ENCODE measurements at regions not wholly inside any gene's neighbourhood (a gene's known extent, or its start where the extent isn't known, plus 50 kb on each side); places are given as distances from the start of the nearest gene placed in this dataset.
"Not testable (repeated sequence)": the region's sequence is repeated elsewhere in the genome, so short reads cannot be mapped to it uniquely, and the experiment has no call there.

DNA sequence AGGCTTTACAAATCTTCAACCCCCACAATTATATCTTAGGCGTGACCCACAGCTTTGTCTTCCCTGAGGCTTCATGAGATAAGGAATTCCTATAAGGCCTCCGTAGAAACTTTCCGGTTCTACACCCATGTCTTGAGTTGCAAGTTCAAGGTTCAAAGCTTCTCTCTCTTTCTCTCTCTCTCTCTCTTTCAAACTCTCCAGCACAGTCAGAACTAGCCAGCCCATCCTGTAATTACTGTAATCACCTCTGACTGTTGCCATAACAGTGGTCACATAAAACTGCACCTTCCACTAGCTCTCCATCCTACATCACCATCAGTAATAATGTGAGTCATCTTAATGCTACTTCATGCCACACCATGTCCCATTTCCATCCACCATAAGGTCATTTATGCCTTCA, 90.0 kb upstream of the NFASC start:
- DNase-seq (ENCODE audit: low read depth, low spot score), result no peak

DNA sequence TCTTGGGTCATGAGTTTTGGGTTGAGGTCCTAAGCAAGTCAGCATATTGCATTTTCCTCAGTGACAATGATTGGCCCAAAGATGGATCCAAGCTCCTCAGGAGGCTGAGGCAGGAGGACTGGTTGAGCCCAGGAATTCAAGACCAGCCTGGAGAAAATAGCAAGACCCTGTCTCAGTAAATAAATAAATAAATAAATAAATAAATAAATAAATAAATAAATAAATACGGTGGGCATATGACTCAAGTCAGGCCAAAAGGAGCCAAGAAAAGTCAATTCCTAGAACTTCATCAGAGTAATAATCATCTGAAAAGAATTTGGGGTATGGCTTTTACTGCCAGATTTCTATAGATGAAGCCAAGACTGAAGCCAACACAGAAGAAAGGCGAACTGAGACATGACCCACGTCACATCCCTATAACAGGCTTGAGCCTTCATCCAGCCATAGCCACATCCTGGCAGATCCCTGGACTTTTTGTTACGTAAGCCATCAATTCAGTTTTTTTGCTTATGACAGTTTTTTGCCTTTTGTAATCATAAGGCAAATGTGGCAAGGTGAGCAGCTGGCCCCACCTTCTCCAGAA, 88.5 kb upstream of the NFASC start:
- no peak for DNase-seq (ENCODE audit: low read depth, low spot score)

DNA sequence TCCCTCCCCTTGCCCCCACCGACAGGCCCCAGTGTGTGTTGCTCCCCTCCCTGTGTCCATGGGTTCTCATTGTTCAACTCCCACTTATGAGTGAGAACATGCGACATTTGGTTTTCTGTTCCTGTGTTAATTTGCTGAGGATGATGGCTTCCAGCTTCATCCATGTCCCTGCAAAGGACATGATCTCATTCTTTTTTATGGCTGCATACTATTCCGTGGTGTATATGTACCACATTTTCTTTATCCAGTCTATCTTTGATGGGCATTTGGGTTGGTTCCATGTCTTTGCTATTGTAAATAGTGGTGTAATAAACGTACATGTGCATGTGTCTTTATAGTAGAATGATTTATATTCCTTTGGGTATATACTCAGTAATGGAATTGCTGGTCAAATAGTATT, 85.6 kb upstream of the NFASC start:
- DNase-seq (ENCODE audit: low read depth, low spot score), result not testable (repeated sequence)

DNA sequence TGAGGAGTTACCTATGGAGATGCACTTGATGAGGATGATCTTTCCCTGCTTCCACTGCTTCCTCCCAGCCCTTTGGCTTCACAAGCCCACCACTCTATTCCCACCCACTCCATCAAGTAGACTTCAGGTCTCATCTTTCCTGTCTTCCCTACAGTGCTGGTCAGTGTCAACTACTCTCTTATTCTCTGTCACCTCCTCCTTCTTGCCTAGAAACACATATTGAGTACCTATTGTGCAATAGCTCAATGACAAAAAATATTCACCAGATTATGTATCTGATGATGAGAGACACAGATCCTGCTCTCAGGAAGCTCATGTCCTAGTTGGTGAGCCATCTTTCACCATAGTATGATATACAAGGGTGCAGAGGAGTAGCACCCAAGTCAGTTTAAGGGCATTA, 82.2 kb upstream of the NFASC start:
- DNase-seq (ENCODE audit: low read depth, low spot score), result no peak

DNA sequence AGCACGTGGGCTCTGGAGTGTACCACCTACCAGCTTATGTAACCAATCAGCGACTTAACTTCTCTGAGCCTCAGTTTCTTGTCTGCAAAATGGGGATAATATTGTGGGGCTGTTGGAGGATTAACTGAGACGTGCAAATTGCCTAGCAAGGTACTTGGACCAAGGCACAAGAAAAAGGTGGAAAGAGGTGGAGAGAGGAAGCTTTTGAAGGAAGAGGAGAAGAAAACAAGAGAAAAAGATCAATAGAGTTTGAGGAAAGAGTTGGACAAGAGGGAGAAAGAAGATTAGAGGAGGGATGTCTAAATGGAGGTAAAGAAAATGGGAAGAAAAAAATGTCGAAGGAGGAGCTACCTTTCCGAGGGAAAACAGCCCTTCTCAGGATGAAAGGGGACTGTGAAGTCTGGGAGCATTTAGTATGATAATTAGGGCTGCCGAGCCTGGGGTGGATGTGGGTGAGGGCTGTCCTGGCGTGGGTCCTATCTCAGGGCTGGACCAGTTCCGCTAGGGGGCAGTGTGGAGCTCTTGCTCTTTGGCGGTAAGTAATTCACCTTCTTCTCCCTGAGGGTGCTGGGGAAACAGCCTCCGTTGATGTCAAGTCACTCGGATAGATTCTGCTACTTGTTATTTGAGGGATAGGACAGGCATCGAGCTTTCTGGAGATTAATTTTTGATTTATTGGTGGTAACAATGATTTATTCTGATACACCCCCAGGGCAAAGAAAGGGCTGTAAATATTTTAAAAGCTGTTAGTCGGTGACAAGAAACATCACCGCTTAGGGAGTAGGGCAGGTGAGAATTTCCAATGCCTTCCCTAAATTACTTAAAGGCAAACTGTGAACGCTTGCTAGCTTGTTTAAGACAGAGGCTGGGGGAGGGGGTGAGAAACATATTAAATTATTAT, 79.0 kb upstream of the NFASC start:
- DNase-seq (ENCODE audit: low read depth, low spot score), result peak; percentile 20

DNA sequence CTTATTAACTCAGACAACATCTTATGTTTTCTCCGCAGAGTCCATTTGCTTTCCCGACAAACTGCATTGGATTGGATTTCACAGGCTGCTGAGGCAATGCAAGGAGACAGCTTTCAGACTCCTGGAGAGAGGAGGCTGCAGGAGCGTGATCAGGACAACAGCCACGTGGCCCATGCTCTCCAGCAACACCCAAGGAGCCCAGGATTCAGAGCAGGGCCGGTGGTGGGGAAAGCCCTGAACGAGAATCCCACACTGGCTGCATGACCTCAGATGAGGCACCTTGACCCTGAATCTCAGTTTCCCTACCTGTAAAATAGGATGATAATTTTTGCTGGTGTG, 78.3 kb upstream of the NFASC start:
- no peak for DNase-seq (ENCODE audit: low read depth, low spot score)

DNA sequence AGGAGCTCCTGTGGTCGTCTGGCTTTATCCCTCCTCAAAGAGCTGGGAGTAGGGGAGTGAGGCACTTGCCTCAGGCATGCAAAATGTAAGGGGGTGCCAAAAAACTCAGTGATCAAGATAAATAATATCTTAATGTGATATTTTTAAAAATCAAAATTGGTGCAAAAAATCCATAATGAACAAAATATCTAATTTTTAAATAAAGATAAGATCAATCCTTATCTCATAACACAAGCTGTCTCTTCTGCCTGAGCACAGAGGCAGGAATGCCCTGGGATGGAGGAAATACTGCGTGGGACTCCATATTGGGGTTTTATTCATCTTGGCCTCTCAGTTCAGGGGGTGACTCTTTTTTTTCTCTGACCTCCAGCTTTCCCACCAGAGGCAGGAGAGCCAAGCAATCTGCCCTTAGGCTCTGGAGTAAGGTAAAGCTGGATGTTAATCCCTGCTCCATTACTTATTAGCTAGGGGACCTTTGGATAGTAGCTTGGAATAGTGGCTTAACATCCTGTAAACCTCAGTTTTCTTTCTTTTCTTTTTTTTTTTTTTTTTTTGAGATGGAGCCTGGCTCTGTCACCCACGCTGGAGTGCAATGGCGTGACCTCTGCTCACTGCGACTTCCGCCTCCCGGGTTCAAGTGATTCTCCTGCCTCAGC, 77.3 kb upstream of the NFASC start:
- no peak for DNase-seq (ENCODE audit: low read depth, low spot score)

DNA sequence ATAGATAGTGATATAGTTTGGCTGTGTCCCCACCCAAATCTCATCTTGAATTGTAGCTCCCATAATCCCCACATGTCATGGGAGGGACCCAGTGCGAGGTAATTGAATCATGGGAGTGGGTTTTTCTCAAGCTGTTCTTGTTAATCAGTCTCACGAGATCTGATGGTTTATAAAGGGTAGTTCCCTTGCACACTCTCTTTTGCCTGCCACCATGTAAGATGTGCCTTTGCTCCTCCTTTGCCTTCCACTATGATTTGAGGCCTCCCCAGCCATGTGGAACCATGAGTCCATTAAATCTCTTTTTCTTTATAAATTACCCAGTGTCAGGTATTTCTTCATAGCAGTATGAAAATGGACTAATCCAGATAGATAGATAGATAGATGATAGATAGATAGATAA, 73.8 kb upstream of the NFASC start:
- not testable (repeated sequence) for DNase-seq (ENCODE audit: low read depth, low spot score)

DNA sequence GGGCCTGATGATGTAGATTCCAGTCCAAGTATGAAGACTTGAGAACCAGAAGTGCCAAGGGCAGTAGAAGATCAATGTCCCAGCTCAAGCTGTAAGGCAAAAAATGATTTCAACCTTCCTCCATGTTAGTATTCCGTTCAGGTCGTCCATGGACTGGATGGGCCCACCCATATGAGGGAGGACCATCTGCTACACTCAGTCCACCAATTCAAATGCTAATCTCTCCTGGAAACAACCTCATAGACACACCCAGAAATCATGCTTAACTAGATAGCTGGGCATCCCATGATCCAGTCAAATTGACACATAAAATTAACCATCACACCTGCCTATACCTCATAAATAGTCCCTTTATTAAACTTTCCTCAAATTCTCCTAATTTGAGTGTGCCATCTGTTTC, 73.3 kb upstream of the NFASC start:
- DNase-seq (ENCODE audit: low read depth, low spot score), result no peak

DNA sequence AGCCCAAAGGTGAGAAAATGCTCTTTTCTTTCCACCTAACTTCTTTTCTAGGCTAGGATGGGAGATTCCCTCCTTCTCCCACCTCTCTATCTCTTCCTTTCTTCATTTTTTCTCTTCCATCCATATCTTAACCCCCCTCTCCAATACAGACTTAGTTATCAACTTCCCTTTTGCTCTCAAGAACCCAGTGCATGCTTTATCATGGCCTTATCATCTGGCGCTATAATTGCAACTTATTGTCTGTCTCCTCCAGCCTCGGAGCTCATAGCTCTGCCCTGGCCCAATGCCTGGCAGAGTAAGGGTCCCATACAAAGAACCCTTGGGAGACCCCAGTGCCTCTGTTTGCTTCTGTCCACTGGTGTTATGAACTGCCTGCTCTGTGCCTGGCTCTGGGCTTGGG, 71.0 kb upstream of the NFASC start:
- DNase-seq (ENCODE audit: low read depth, low spot score), result no peak

DNA sequence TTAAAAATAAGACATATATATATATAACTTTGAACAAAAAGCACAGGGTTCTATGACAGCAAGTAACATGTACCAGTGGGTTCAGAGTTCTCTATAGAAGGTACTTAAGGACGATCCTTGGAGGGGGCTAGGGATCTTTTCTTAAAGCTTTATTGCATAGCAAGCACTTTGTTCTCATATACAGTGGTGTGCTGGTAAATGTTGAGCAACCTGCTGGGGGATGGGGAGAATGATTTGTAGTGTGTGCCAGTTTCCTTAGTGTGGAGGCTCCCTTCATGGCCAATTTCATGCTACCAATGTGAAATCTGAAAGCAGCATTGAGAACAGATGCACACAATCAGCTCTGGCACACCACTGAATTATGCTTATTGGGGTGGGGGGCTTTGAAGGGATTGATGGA, 69.5 kb upstream of the NFASC start:
- no peak for DNase-seq (ENCODE audit: low read depth, low spot score)

DNA sequence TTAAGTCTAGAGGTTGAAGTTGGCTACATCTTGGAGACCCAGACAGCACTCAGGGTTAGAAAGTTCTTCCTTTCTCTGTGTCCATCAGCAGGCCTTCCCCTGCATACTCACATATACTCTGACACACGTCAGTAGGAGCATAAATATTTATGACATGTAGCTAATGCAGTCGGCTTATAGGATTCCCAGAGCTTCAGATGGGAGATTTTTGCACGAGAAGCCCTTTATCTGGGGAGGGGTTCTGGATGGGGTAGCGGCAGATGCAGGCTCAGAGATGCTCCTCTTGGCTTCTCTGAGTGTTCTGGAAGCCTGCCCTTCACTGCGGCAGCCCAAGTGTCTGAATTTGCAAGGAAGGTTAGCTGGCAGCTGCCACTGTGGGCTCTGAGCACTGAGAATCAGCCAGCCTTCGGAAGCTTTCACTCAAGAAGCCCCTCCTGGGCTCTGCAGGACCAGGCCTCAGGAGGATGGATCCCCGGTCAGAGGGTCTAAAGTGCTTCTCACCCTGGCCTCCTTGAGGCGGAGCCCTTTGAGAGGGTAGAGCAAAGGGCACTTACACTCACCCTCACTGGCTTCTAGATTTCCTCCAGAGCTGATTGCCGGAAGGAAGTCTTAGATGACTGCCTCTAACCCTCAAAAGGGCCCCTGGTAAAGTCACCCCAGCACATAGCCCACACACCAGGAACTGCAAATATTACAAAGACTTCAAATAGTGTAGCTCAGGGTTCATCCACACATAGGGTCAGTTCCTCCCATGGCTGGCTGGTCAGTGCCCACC, 68.1 kb upstream of the NFASC start:
- DNase-seq (ENCODE audit: low read depth, low spot score), result no peak

DNA sequence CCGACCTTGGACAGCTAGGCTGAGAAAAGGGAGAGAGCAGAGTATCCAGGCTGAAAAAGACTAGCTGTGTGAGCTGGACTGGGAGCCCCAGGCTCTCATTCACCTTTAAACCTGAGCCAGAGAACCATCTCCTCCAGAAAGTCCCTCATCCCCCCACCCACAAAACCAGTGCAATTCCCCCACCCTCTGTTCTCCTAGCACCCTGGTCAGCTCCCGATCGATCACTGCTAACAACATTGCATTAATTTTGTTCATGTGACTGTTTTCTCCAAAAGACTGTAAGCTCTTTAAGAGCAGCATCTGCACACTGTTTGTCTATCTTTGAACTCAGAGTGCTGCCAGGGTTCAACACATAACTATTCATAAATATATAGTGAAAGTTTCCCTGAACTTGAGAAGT, 67.1 kb upstream of the NFASC start:
- no peak for DNase-seq (ENCODE audit: low read depth, low spot score)

DNA sequence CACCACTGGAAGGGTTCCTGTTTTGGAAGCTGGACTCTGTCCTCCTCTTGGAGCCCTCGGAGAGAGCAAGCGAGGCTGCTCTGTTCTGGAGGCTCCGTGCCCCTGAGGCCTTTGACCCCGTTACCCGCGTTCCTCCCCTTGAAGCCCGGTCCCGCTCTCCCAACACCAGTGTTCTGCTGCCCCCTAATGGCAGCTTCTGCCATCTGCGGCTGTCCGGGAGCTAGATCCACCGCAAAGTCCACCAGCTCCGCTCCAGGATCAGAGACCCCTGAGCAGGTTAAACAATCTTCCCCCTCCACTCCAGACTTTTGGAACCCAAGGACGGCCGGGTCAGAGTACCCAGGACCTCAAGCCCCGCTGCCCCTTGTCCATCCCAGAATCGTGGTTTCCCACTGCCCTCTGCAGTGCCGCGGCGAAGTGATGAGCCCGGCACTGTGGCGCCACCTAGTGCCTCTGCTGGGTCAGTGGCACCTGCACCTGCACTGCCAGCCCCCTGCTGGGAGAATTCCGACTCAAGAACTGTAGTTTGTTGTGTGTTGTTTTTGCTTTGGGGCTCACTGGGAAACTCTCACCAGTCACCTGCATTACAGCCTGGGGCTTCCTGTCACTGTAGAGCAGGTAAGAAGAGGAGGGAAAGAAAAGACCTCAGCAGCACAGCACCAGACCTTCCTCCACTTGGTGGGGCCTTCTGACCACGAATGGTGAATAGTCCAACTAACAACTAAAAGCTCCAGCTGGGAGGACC, 63.5 kb upstream of the NFASC start:
- DNase-seq (ENCODE audit: low read depth, low spot score), result peak; percentile 22

DNA sequence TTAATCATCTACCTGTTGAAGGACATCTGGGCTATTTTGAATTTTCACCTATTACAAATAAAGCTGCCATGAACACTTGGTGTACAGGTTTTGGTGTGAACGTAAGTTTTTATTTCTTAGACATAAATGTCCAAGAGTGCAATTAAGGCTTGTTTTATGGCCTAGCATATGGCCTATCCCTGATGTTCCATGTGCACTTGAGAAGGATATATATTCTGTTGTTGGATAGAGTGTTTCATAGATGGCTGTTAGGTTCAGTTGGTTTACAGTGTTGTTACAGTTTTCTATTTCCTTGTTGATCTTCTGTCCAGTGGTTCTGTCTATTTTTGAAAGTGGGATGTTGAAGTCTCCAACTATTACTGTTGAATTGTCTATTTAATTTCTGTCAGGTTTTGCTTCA, 61.2 kb upstream of the NFASC start:
- no peak for DNase-seq (ENCODE audit: low read depth, low spot score)

DNA sequence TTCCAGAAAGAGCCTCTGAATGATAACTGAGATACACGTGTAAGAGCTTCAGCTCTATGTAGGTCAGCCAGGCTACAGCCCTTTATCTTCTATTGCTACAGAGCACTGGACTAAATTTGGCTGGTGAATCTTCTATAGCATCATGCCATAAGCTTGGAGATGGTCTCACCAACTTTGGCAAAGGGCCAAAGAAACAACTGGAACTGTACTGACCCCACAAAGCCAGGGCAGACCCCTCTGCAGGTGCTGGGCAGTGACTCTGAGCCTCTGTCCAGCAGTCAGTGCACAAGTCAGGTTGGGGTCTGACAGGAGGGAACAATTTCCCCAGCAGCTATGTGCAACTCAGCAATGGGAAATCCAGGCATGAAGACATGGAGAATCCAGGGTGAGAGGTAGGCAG, 57.8 kb upstream of the NFASC start:
- DNase-seq (ENCODE audit: low read depth, low spot score), result no peak

DNA sequence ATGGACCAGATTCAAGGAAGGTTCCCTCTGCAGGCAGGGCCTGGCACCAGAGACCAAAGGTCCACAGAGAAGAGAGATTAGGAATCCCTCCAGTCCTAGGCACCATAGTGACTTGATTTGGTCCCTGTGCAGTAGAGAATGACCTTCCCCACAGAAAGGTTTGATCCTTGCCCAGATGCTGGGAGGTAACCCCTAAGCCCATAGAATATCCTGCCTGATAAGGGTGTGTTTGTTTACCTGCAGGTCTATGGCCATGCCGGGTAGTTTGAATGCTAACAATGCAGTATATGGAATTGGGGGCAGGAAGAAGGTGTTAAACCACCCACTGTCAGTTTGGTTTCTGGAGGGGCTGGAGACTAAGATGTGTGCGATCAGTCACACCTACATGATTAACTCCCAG, 57.1 kb upstream of the NFASC start:
- no peak for DNase-seq (ENCODE audit: low read depth, low spot score)

DNA sequence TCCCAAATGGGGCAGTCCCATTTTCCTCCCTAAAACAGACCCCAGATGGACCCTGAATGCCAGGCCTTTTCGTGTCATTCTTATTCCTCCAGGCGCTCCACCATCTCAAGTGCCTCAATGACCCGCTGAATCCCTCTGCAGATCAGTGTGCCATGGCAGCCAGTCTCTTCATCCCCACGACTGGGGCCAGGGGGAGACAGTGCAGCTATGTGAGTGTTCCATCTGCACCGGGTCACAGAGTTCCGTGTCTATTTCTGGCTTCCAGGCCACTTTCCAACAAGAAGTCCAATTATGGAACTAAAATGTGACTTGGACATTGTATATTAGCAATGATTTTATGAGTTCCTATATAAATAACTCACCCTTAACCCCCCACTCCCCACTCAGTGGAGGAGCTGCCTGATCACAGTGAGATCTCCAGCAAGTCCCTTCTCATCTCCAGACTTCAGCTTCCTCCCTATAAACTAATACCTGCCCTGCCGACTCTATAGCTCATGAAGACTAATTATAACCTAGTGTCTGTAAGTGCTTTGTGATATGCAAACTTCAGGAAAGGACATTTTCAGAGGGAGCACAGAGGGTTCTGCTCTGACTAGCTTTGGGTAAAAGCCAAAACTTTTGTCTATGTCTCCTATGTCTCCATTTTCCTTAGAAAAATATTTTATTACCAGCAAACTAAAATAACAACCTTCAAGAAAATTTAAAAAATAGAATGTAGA, 56.3 kb upstream of the NFASC start:
- DNase-seq (ENCODE audit: low read depth, low spot score), result no peak

DNA sequence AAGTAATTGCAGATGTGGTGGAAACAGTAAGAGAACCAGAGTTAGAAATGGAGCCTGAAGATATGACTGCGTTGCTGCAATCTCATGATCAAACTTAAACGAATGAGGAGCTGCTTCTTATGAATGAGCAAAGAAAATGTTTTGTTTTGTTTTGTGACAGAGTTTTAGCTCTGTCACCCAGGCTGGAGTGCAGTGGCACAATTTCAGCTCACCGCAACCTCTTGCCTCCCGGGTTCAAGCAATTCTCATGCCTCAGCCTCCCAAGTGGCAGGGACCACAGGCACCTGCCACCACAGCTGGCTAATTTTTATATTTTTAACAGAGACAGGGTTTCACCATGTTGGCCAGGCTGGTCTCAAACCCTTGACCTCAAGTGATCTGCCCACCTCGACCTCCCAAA, 53.3 kb upstream of the NFASC start:
- DNase-seq (ENCODE audit: low read depth, low spot score), result no peak

DNA sequence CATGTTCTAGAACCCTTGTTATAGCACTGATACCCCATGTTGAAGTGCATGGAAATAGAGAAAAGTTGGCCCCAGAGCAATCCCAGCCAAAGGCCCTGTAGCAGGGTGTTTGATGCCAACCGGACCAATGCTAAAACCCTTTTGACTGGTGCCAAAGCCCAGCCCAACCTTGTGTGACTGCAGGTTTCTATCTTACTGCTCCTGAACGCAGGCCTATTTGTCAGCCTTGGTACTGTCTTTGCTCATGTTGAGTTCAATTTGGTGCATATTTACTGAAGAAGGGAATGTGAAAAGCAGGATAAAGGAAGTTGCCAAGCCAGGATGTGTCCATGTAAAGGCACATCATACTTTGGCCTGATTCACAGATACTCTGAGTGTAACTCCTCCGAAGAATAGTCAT, 51.7 kb upstream of the NFASC start:
- DNase-seq (ENCODE audit: low read depth, low spot score), result no peak

DNA sequence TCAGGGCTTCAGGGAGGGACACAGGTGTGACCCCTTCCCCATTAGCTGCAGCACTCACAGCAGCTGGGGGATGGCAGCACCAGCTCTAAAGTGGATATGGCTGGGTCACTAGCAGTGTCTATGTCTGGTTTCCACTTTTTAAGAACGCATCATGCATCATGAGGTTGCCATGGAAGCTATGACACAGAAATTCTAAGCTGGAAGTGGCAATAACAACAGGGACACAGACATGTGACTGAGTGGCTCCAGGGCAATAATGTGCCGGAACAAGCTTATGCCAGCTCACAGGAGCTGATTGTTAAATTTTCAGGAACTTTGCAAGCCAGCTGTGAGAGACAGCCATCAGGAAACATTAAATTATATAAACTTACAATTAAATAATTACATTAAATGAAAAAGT, 51.2 kb upstream of the NFASC start:
- DNase-seq (ENCODE audit: low read depth, low spot score), result no peak
